LNCAP (cell line): ENCODE measurements at regions not wholly inside any gene's neighbourhood (a gene's known extent, or its start where the extent isn't known, plus 50 kb on each side); places are given as distances from the start of the nearest gene placed in this dataset.

Experiments
- TF ChIP-seq, protein P1 (sequence below): fragments of 450-650 bp; IDR thresholded peaks from 2 replicates; pipeline ENCODE4 v1.5.1; 2017; ENCODE audit warnings: mild to moderate bottlenecking

- TF ChIP-seq, protein P1, sequence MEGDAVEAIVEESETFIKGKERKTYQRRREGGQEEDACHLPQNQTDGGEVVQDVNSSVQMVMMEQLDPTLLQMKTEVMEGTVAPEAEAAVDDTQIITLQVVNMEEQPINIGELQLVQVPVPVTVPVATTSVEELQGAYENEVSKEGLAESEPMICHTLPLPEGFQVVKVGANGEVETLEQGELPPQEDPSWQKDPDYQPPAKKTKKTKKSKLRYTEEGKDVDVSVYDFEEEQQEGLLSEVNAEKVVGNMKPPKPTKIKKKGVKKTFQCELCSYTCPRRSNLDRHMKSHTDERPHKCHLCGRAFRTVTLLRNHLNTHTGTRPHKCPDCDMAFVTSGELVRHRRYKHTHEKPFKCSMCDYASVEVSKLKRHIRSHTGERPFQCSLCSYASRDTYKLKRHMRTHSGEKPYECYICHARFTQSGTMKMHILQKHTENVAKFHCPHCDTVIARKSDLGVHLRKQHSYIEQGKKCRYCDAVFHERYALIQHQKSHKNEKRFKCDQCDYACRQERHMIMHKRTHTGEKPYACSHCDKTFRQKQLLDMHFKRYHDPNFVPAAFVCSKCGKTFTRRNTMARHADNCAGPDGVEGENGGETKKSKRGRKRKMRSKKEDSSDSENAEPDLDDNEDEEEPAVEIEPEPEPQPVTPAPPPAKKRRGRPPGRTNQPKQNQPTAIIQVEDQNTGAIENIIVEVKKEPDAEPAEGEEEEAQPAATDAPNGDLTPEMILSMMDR, result no peak
Measured at GRCh38 chr3:111244760-111245159, 173.1 kb downstream of the NECTIN3 start.

- TF ChIP-seq, protein P1, result no peak
Measured at GRCh38 chr3:111246967-111247760, 175.5 kb downstream of the NECTIN3 start.

GRCh38 chr3:111248406-111248805 lies 176.8 kb downstream of the NECTIN3 start:
- TF ChIP-seq, protein P1, result no peak

GRCh38 chr3:111249421-111249820 lies 177.8 kb downstream of the NECTIN3 start:
- TF ChIP-seq, protein P1, result no peak

DNA sequence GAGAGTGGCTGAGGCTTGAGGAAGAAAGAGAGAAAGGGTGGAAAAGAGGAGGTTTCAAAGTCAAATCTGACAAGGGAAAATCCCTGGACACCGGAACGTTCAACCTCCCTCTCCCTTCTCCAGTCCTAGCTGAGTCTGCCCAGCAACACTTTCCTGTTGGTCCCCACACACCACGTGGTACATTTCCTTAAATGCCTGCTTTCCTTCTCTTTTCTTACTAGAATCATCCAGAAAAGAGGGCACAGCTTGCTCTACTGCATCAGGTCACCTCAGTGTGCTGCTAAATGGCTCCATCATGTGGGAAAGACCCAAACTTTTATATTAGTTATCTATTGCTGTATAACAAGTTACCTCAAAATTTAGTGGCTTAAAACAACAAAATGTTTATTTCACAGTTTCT lies 181.2 kb downstream of the NECTIN3 start:
- TF ChIP-seq, protein P1, result no peak

- TF ChIP-seq, protein P1, result no peak
Measured at GRCh38 chr3:111253733-111254132, 182.1 kb downstream of the NECTIN3 start.

GRCh38 chr3:111260878-111261277 lies 189.3 kb downstream of the NECTIN3 start:
- TF ChIP-seq, protein P1, result no peak

GRCh38 chr3:111269777-111270176 lies 198.2 kb downstream of the NECTIN3 start:
- TF ChIP-seq, protein P1, result no peak
